CD8-positive, alpha-beta memory T cell (primary cell): ENCODE measurements at regions not wholly inside any gene's neighbourhood (a gene's known extent, or its start where the extent isn't known, plus 50 kb on each side); places are given as distances from the start of the nearest gene placed in this dataset.

Source experiments
- CTCF ChIA-PET: fragments of 350-600 bp; sonication (Branson Sonifier 250); formaldehyde crosslinking; loops from one replicate; lab custom pipeline; 2021; ENCODE audit warnings: antibody characterized with exemption; lab: Charles Lee
- POLR2A ChIA-PET: fragments of 350-600 bp; sonication (Branson Sonifier 250); formaldehyde crosslinking; loops from one replicate; lab custom pipeline; 2021; ENCODE audit warnings: antibody characterized with exemption; lab: Charles Lee
- DNase-seq, 5 donors: peaks; one replicate each; pipeline versions ENCODE4 v3.0.0 to v3.0.0-alpha.2; 2020 to 2022; ENCODE audit warnings: mixed read lengths in 1 of 5
- H3K27ac ChIP-seq: one replicate; pipeline ENCODE4 v1.7.0; 2013; ENCODE audit warnings: low read depth, mild to moderate bottlenecking, low read length, moderate library complexity
- H3K27me3 ChIP-seq: 2 replicates; pipeline ENCODE4 v1.7.0; 2013; ENCODE audit warnings: low read length, mild to moderate bottlenecking; ENCODE audit not compliant: insufficient read depth, poor library complexity, severe bottlenecking
- H3K36me3 ChIP-seq: 2 replicates; pipeline ENCODE4 v1.7.0; 2013; ENCODE audit warnings: mild to moderate bottlenecking, low read length, moderate library complexity; ENCODE audit not compliant: insufficient read depth
- H3K4me1 ChIP-seq: 2 replicates; pipeline ENCODE4 v1.7.0; 2013; ENCODE audit warnings: mild to moderate bottlenecking, low read length, moderate library complexity; ENCODE audit not compliant: insufficient read depth
- H3K4me3 ChIP-seq: 2 replicates; pipeline ENCODE4 v1.7.0; 2013; ENCODE audit warnings: mild to moderate bottlenecking, low read length
- H3K9me3 ChIP-seq: 2 replicates; pipeline ENCODE4 v1.7.0; 2013; ENCODE audit warnings: mild to moderate bottlenecking, low read length
- H3K27ac Mint-ChIP-seq, 8 donors: one replicate each; pipeline ENCODE4 v1.8.0; 2020 to 2021; ENCODE audit warnings: mixed read lengths in 8 of 8, mild to moderate bottlenecking in 6 of 8, inconsistent platforms in 3 of 8, moderate library complexity in 3 of 8
- H3K27me3 Mint-ChIP-seq, 2 donors: one replicate each; pipeline ENCODE4 v1.8.0; 2020 to 2021; ENCODE audit warnings: mixed read lengths in 2 of 2, mild to moderate bottlenecking in 1 of 2, moderate library complexity in 1 of 2
- H3K36me3 Mint-ChIP-seq, 3 donors: one replicate each; pipeline ENCODE4 v1.8.0; 2020 to 2021; ENCODE audit warnings: mixed read lengths in 3 of 3, inconsistent platforms in 1 of 3, mild to moderate bottlenecking in 1 of 3
- H3K4me1 Mint-ChIP-seq, 3 donors: one replicate each; pipeline ENCODE4 v1.8.0; 2020 to 2021; ENCODE audit warnings: mixed read lengths in 3 of 3, inconsistent platforms in 1 of 3, mild to moderate bottlenecking in 1 of 3
- H3K4me3 Mint-ChIP-seq, 7 donors: one replicate each; pipeline ENCODE4 v1.8.0; 2020 to 2021; ENCODE audit warnings: mixed read lengths in 7 of 7, mild to moderate bottlenecking in 6 of 7, moderate library complexity in 4 of 7, inconsistent platforms in 2 of 7
- H3K9me3 Mint-ChIP-seq, 5 donors: one replicate each; pipeline ENCODE4 v1.8.0; 2020 to 2022; ENCODE audit warnings: mixed read lengths in 5 of 5, mild to moderate bottlenecking in 3 of 5, moderate library complexity in 2 of 5, inconsistent platforms in 1 of 5

DNA sequence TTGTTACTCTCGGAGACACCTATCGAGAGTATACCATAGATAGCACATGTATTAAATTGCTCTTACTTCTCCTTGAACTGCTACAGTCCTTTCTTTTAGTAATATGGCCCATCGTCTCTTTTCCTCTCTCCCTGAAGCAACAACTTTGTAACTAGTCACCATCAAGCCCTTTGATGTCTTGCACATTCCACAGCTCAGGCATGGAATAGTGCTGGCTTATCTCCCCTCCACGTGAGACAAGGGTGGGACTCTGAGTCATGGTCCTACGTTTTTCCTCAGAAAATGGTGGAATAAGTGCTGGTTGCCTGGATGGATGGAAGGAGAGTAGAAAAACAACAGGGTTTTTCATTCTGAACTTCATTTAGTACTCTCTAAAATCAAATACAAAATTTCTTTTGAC, 163.3 kb upstream of the MBNL1 start:
- Histone ChIP-seq H3K9me3 (no peaks in the 10 kb centered on the region), H3K27ac (no peak overlapping the region), H3K36me3 (no peaks in the 10 kb centered on the region), H3K4me3 (no peak overlapping the region), H3K27me3 (no peaks in the 10 kb centered on the region), H3K4me1 (no peaks in the 10 kb centered on the region)
- Mint-ChIP-seq H3K4me3 (no peak overlapping the region), H3K9me3 (no peaks in the 10 kb centered on the region), H3K36me3 (no peaks in the 10 kb centered on the region), H3K27me3 (peaks cover 0 to 3% of the 10 kb centered on the region in 2 donors), H3K27ac (no peak overlapping the region), H3K4me1 (peaks cover 4 to 6% (median 5%) of the 10 kb centered on the region in 3 donors)
- CTCF ChIA-PET = no interaction called here
- no peak for DNase-seq
- POLR2A ChIA-PET = no interaction called here

DNA sequence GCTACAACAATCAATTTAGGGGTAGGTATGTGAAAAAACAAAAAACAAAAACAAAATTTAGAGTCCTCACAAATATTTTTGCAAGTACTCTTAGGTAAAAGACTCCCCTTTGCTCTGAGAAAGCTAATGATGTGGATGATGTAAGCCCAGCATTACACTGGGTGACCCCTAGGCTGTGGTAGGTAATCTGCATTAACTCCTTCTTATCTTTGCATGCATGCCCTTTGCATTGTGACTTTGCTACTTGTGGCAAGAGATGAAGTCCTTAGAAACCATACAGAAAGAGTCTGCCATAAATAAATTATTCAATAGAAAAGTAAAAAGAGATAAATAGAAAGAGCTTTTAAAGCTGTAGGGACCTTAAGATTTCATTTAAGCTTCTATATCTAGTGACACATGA, 159.7 kb upstream of the MBNL1 start:
- H3K27me3 Mint-ChIP-seq = peaks cover 0 to 6% of the 10 kb centered on the region in 2 donors
- DNase-seq = no peak
- POLR2A ChIA-PET = no interaction called here
- peaks cover 0 to 1% (median 0%) of the 10 kb centered on the region in 3 donors for H3K36me3 Mint-ChIP-seq
- H3K4me3 Mint-ChIP-seq = no peak overlapping the region
- no peaks in the 10 kb centered on the region for H3K4me1 ChIP-seq
- no peaks in the 10 kb centered on the region for H3K36me3 ChIP-seq
- H3K27me3 ChIP-seq = no peaks in the 10 kb centered on the region
- no peaks in the 10 kb centered on the region for H3K4me1 Mint-ChIP-seq
- no peaks in the 10 kb centered on the region for H3K9me3 Mint-ChIP-seq
- H3K9me3 ChIP-seq = no peaks in the 10 kb centered on the region
- CTCF ChIA-PET = no interaction called here
- no peak overlapping the region for H3K27ac Mint-ChIP-seq
- H3K27ac ChIP-seq = no peak overlapping the region
- H3K4me3 ChIP-seq = no peak overlapping the region

DNA sequence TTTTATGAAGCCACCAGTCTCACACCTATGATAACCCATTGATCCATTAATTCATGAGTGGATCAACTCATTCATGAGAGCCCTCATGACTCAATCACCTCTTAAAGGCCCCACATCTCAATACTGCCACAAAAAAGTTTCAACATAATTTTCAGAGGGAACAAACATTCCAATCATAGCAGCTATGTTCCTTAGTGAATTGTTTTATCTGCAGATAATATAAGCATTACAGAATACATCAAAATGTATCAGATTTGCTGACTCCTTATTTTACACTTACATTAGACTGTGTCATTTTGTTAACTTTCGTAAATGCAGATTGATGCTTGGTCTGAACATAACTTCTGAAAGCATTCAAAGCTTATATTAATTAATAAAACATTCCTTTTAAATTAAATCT, 155.3 kb upstream of the MBNL1 start:
- Histone ChIP-seq H3K4me3 (no peak overlapping the region), H3K36me3 (no peaks in the 10 kb centered on the region), H3K9me3 (no peaks in the 10 kb centered on the region), H3K27me3 (no peaks in the 10 kb centered on the region), H3K27ac (no peak overlapping the region), H3K4me1 (no peaks in the 10 kb centered on the region)
- no peak for DNase-seq
- no peak overlapping the region for H3K27ac Mint-ChIP-seq
- H3K4me3 Mint-ChIP-seq = no peak overlapping the region
- H3K27me3 Mint-ChIP-seq = peaks cover 0 to 3% of the 10 kb centered on the region in 2 donors
- H3K4me1 Mint-ChIP-seq = no peaks in the 10 kb centered on the region
- ChIA-PET POLR2A (no interaction called here), CTCF (no interaction called here)
- H3K36me3 Mint-ChIP-seq = peaks cover 0 to 22% (median 1%) of the 10 kb centered on the region in 3 donors
- H3K9me3 Mint-ChIP-seq = peaks cover 0 to 9% (median 0%) of the 10 kb centered on the region in 5 donors

DNA sequence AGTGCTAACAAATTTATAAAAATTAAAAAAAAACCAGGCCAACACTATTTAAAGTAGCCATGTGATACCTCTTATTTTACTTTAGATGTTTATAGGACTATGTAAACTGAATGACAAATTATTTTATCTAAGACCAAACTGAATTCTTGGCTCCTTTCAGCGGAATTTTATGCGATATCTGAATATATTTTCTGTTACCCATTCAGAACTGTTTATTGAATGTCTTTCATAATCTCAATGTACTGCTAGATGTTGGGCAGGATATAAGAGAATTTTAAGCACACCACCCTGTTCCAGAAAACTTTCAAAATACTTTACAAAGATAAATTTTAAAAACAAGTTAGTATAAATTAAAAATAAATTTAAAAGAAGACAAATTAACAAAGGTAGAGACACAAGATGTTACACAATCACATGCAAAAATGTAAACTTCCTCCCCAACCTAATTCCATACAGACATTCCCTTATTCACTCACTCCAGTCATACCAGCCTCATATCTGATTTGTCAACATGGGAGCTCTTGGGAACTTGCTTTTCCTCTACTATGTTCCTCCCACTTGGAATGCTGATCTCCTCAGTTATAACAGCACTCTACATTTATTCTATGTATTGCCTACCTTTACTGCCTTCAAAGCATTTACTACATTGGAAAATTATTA, 154.6 kb upstream of the MBNL1 start:
- Histone ChIP-seq H3K9me3 (no peaks in the 10 kb centered on the region), H3K27me3 (no peaks in the 10 kb centered on the region), H3K4me3 (no peak overlapping the region), H3K27ac (no peak overlapping the region), H3K4me1 (no peaks in the 10 kb centered on the region), H3K36me3 (no peaks in the 10 kb centered on the region)
- DNase-seq = no peak
- Mint-ChIP-seq H3K4me3 (no peak overlapping the region), H3K27ac (no peak overlapping the region), H3K27me3 (peaks cover 0 to 3% of the 10 kb centered on the region in 2 donors), H3K4me1 (no peaks in the 10 kb centered on the region), H3K9me3 (peaks cover 0 to 9% (median 0%) of the 10 kb centered on the region in 5 donors), H3K36me3 (peaks cover 0 to 24% (median 1%) of the 10 kb centered on the region in 3 donors)
- ChIA-PET POLR2A (no interaction called here), CTCF (no interaction called here)

DNA sequence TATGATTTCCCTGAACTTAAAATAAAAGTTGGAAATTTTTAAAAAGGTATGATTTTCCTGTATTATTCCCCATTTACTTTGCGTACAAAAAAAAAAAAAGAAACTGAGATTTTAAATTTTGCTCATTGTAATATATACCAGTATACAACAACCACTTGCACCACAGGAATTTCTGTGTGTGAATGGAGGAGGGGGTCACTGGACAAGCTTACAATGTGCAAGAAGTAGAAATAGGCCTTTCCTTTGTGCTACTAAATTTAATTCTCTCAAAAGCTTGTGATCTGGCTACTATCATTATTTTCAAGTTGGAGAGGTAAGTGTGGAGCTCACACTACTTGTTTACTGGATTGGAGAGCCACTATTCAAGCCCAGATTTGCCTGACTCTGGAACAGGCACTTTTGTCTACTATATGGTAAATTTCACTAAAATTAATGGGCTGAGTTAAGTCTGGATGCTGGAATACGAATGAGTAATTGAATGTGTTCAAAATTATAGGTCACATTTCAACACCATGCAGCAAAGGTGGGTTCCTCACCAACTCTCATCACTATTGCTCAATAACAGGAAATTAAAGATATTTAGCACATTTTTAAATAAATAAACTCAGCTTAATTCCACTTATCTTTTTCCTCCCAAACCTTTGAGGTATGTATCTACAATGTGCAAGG, 148.0 kb upstream of the MBNL1 start:
- peaks cover 0 to 22% (median 0%) of the 10 kb centered on the region in 3 donors for H3K36me3 Mint-ChIP-seq
- DNase-seq = no peak
- no peak overlapping the region for H3K27ac ChIP-seq
- no peak overlapping the region for H3K27ac Mint-ChIP-seq
- peaks cover 0 to 9% (median 0%) of the 10 kb centered on the region in 5 donors for H3K9me3 Mint-ChIP-seq
- ChIA-PET CTCF (no interaction called here), POLR2A (no interaction called here)
- H3K27me3 ChIP-seq = no peaks in the 10 kb centered on the region
- no peaks in the 10 kb centered on the region for H3K9me3 ChIP-seq
- H3K4me1 Mint-ChIP-seq = peaks cover 2 to 9% (median 3%) of the 10 kb centered on the region in 3 donors
- no peak overlapping the region for H3K4me3 ChIP-seq
- no peaks in the 10 kb centered on the region for H3K36me3 ChIP-seq
- H3K4me3 Mint-ChIP-seq = no peak overlapping the region
- no peaks in the 10 kb centered on the region for H3K27me3 Mint-ChIP-seq
- no peaks in the 10 kb centered on the region for H3K4me1 ChIP-seq

DNA sequence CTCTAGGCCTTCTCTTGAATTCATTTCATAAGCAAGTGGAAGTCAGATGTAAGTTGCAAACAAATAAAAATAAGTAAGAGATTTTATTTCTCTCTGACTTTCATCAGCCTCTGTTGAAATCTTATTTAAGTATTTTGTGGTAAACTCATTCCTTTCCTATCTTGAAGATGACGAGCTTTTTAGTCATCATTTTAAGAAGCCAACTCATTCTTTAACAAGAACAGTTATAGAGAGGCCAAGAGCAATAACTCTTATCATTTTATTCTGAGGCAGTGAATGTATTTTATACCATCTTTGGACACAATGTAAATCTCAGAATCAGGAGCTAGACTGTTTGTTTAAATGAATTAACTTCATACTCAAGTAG, 147.5 kb upstream of the MBNL1 start:
- H3K27ac ChIP-seq = no peak overlapping the region
- CTCF ChIA-PET = no interaction called here
- no peaks in the 10 kb centered on the region for H3K4me1 ChIP-seq
- H3K4me1 Mint-ChIP-seq = peaks cover 2 to 9% (median 3%) of the 10 kb centered on the region in 3 donors
- no peak for DNase-seq
- peaks cover 0 to 20% (median 0%) of the 10 kb centered on the region in 3 donors for H3K36me3 Mint-ChIP-seq
- no peaks in the 10 kb centered on the region for H3K27me3 ChIP-seq
- H3K27ac Mint-ChIP-seq = no peak overlapping the region
- H3K36me3 ChIP-seq = no peaks in the 10 kb centered on the region
- H3K4me3 Mint-ChIP-seq = no peak overlapping the region
- no peaks in the 10 kb centered on the region for H3K27me3 Mint-ChIP-seq
- no peaks in the 10 kb centered on the region for H3K9me3 ChIP-seq
- peaks cover 0 to 8% (median 0%) of the 10 kb centered on the region in 5 donors for H3K9me3 Mint-ChIP-seq
- no peak overlapping the region for H3K4me3 ChIP-seq
- POLR2A ChIA-PET = no interaction called here

DNA sequence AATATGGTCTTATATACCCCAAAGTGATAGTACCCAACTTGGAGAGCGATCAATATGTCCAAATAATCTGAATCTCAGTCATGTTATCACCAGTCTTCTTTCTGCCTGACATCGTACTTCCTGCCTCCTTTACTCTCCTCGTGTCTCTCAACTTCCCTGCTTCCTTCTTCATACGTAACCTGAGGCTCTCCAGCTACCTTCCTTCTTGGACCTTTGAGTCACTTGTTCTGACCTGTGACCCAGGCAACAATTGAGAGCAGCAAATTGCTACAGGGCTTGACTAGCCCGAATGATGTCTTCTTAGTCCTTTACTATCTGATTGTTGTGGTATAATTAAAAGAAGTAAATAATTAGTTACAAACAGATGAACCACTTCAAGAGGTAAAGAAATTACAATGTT, 145.9 kb upstream of the MBNL1 start:
- H3K27me3 ChIP-seq = no peaks in the 10 kb centered on the region
- Mint-ChIP-seq H3K27ac (no peak overlapping the region), H3K36me3 (peaks cover 0 to 7% (median 0%) of the 10 kb centered on the region in 3 donors), H3K4me3 (no peak overlapping the region), H3K27me3 (no peaks in the 10 kb centered on the region), H3K9me3 (no peaks in the 10 kb centered on the region), H3K4me1 (peaks cover 6 to 18% (median 10%) of the 10 kb centered on the region in 3 donors)
- no peaks in the 10 kb centered on the region for H3K9me3 ChIP-seq
- H3K4me3 ChIP-seq = no peak overlapping the region
- H3K36me3 ChIP-seq = no peaks in the 10 kb centered on the region
- ChIA-PET POLR2A (no interaction called here), CTCF (no interaction called here)
- no peaks in the 10 kb centered on the region for H3K4me1 ChIP-seq
- no peak overlapping the region for H3K27ac ChIP-seq
- no peak for DNase-seq

DNA sequence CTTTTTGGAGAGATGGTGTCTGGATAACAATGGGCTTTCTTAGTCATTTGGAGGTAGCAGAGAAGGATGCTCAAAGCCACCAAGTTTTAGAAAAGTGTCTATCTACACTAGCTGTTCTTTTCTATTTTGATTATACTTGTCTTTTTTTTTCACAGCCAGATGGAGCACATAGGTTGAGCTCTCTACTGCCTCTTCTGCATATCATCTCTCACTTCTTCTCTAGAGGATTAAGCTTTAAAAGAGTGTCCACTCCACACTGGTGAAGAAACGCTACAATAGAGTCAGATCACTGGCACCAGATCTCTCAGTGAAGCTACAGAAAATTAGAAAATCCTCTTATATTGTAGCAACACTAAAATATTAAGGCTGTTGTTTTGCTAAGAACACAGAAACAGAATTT, 145.3 kb upstream of the MBNL1 start:
- POLR2A ChIA-PET = no interaction called here
- Mint-ChIP-seq H3K4me1 (peaks cover 6 to 18% (median 10%) of the 10 kb centered on the region in 3 donors), H3K4me3 (no peak overlapping the region), H3K9me3 (no peaks in the 10 kb centered on the region), H3K27ac (no peak overlapping the region), H3K36me3 (peaks cover 0 to under 1% (median 0%) of the 10 kb centered on the region in 3 donors), H3K27me3 (no peaks in the 10 kb centered on the region)
- H3K27ac ChIP-seq = no peak overlapping the region
- H3K36me3 ChIP-seq = no peaks in the 10 kb centered on the region
- H3K27me3 ChIP-seq = no peaks in the 10 kb centered on the region
- no peaks in the 10 kb centered on the region for H3K4me1 ChIP-seq
- no peak overlapping the region for H3K4me3 ChIP-seq
- H3K9me3 ChIP-seq = no peaks in the 10 kb centered on the region
- CTCF ChIA-PET = no interaction called here
- no peak for DNase-seq
